ENCODE measurements at regions not wholly inside any gene's neighbourhood (a gene's known extent, or its start where the extent isn't known, plus 50 kb on each side); places are given as distances from the start of the nearest gene placed in this dataset.

GRCh38 chr3:159852821-159853505 is 135.7 kb upstream of the IL12A start:
- Histone ChIP-seq H3K36me3 (no peaks in the 10 kb centered on the region), H3K4me3 (peak overlapping the region in 9 of 10 donors; percentile 16 to 54 (median 46)), H3K27ac (peak overlapping the region; percentile 68 to 94 (median 90)), H3K4me1 (peaks cover 4 to 100% (median 74%) of the 10 kb centered on the region in 9 donors), H3K27me3 (no peaks in the 10 kb centered on the region), H3K9me3 (peaks cover 0 to 12% (median 0%) of the 10 kb centered on the region in 11 donors)
- peak; percentile 76 to 77 for DNase-seq
- intact Hi-C loops (cut with DNase I): loop anchor here in 2 of 10 donors (5.0 to 10.0 kb wide), 2 partner anchors 88 to 91 kb away; no protein-coding TSS in a partner anchor
- TF ChIP-seq CTCF (IDR thresholded peaks at IDR 0.05): no peak
- WGBS, 2 donors: 3 to 4% methylated on average over 11 of the region's 11 CpGs
- peak; percentile 66 to 88 (median 76) for ATAC-seq

GRCh38 chr3:159853506-159853864 is 135.2 kb upstream of the IL12A start:
- DNase-seq (no peak), ATAC-seq (peak in 1 of 8 donors; percentile 8)
- TF ChIP-seq CTCF (IDR thresholded peaks at IDR 0.05): no peak
- no peaks in the 10 kb centered on the region for H3K27me3 ChIP-seq
- peak overlapping the region; percentile 68 to 94 (median 90) for H3K27ac ChIP-seq
- no peaks in the 10 kb centered on the region for H3K36me3 ChIP-seq
- peaks cover 0 to 12% (median 0%) of the 10 kb centered on the region in 11 donors for H3K9me3 ChIP-seq
- intact Hi-C loops (cut with DNase I): loop anchor here in 2 of 10 donors (5.0 to 10.0 kb wide), 2 partner anchors 89 to 91 kb away; no protein-coding TSS in a partner anchor
- peak overlapping the region in 9 of 10 donors; percentile 16 to 54 (median 46) for H3K4me3 ChIP-seq
- H3K4me1 ChIP-seq: peaks cover 4 to 100% (median 74%) of the 10 kb centered on the region in 9 donors

GRCh38 chr3:159854500-159855124 is 134.0 kb upstream of the IL12A start:
- DNase-seq: no peak
- intact Hi-C loops (cut with DNase I): loop anchor here in 3 of 10 donors (2.0 to 10.0 kb wide), 4 partner anchors 26 to 92 kb away; no protein-coding TSS in a partner anchor

More at GRCh38 chr3:159854500-159855124, 134.0 kb upstream of the IL12A start:
- H3K4me3 ChIP-seq: peak overlapping the region; percentile 8 to 54 (median 46)
- no peak for TF ChIP-seq CTCF (IDR thresholded peaks at IDR 0.05)
- H3K27me3 ChIP-seq: no peaks in the 10 kb centered on the region
- H3K4me1 ChIP-seq: peaks cover 9 to 100% (median 84%) of the 10 kb centered on the region in 9 donors
- no peaks in the 10 kb centered on the region for H3K36me3 ChIP-seq
- WGBS, 2 donors: 7 to 8% methylated on average over 8 of the region's 8 CpGs
- H3K27ac ChIP-seq: peak overlapping the region; percentile 68 to 94 (median 90)
- H3K9me3 ChIP-seq: peaks cover 0 to 12% (median 0%) of the 10 kb centered on the region in 11 donors
- peak in 6 of 8 donors; percentile 7 to 33 (median 20) for ATAC-seq
